Spleen (tissue), 11 donors: ENCODE measurements at regions not wholly inside any gene's neighbourhood (a gene's known extent, or its start where the extent isn't known, plus 50 kb on each side); places are given as distances from the start of the nearest gene placed in this dataset.

ENCODE experiments used
- DNase-seq: peaks from one replicate; pipeline ENCODE4 v3.0.0-alpha.2; 2020
- H3K27ac ChIP-seq, 8 donors: fragments of 200-600 bp; sonication (generic) in 7 of 8; 1 replicate in 4 of 8; 2 replicates in 4 of 8; pipeline versions ENCODE4 v1.5.0 to v1.8.0; 2016 to 2021; ENCODE audit warnings: inconsistent platforms in 4 of 8, mild to moderate bottlenecking in 4 of 8, moderate library complexity in 1 of 8
- H3K27me3 ChIP-seq, 7 donors: fragments of 200-600 bp; sonication (generic) in 6 of 7; replicated peaks in 1 of 7; 1 replicate in 4 of 7; 2 replicates in 3 of 7; pipeline versions ENCODE4 v1.5.0 to v1.8.0; 2016 to 2021; ENCODE audit warnings: inconsistent platforms in 3 of 7, mild to moderate bottlenecking in 1 of 7
- H3K36me3 ChIP-seq, 6 donors: fragments of 200-600 bp; sonication (generic) in 5 of 6; 1 replicate in 4 of 6; 2 replicates in 2 of 6; pipeline versions ENCODE4 v1.5.0 to v1.8.0; 2016 to 2021; ENCODE audit warnings: inconsistent platforms in 2 of 6
- H3K4me1 ChIP-seq, 6 donors: fragments of 200-600 bp; sonication (generic) in 5 of 6; 1 replicate in 3 of 6; 2 replicates in 3 of 6; pipeline versions ENCODE4 v1.5.0 to v1.8.0; 2016 to 2021; ENCODE audit warnings: inconsistent platforms in 3 of 6
- H3K4me3 ChIP-seq, 8 donors: fragments of 200-600 bp; sonication (generic) in 7 of 8; 1 replicate in 4 of 8; 2 replicates in 4 of 8; pipeline versions ENCODE4 v1.5.0 to v1.8.0; 2016 to 2021; ENCODE audit warnings: inconsistent platforms in 4 of 8, mild to moderate bottlenecking in 4 of 8, moderate library complexity in 2 of 8
- H3K9me3 ChIP-seq, 8 donors: fragments of 200-600 bp; sonication (generic) in 7 of 8; 1 replicate in 4 of 8; 2 replicates in 4 of 8; pipeline versions ENCODE4 v1.5.0 to v1.8.0; 2016 to 2021; ENCODE audit warnings: inconsistent platforms in 4 of 8
- CTCF ChIP-seq, 11 experiments: fragments of 200-600 bp in 7 of 11; fragments of 450-650 bp in 4 of 11; sonication (generic) in 4 of 11; IDR thresholded peaks in 8 of 11; conservative IDR thresholded peaks in 3 of 11; 1 replicate in 7 of 11; 2 replicates in 4 of 11; pipeline versions ENCODE4 v1.4.0 to v1.8.0; 2016 to 2021; ENCODE audit warnings: antibody characterized with exemption in 11 of 11, inconsistent platforms in 4 of 11, mild to moderate bottlenecking in 1 of 11
- POLR2A ChIP-seq, 3 donors: fragments of 450-650 bp; IDR thresholded peaks; one replicate each; pipeline ENCODE4 v1.5.1; 2017; ENCODE audit warnings: antibody characterized with exemption in 3 of 3, mild to moderate bottlenecking in 1 of 3
- POLR2AphosphoS5 ChIP-seq, 3 donors: sonication (generic); formaldehyde crosslinking; IDR thresholded peaks; one replicate each; pipeline ENCODE4 v1.5.1; 2017; ENCODE audit warnings: antibody characterized with exemption in 3 of 3
- WGBS, 5 donors: extraction: QIAGEN DNeasy Blood & Tissue Kit in 3 of 5; methylation state at CpG; one replicate each; pipeline versions ENCODE4 v1.1.5 to v1.1.7; 2013 to 2018; 5-methylcytosine and 5-hydroxymethylcytosine counted together
- intact Hi-C: fragments of 100-400 bp; cut with DNase I; formaldehyde crosslinking; loops from one replicate; pipeline ENCODE4 v1.15.0; 2023; ENCODE audit warnings: low total_unique reads
- donor health status: healthy with polysubstance abuse.
- donor health status: DM: no; HTN: no; CAD: no; lungs with moderate emphysema.
- donor health status: DM: no; HTN: no; CAD: no.
- donor health status: Bipolar disorder and iron deficiency.
- donor health status: healthy.
- donor health status: DM: no; HTN: no; CAD: no.
- donor health status: DM: yes; HTN: yes; CAD: no.

- Histone ChIP-seq H3K27me3 (no peaks in the 10 kb centered on the region), H3K4me1 (no peaks in the 10 kb centered on the region), H3K36me3 (no peaks in the 10 kb centered on the region), H3K27ac (no peak overlapping the region), H3K9me3 (peaks cover 0 to 24% (median 8%) of the 10 kb centered on the region in 8 donors), H3K4me3 (no peak overlapping the region)
- TF ChIP-seq CTCF (IDR thresholded peaks at IDR 0.05 in 8 of 11, conservative IDR thresholded peaks at IDR 0.05 in 3 of 11) (no peak), POLR2A (IDR thresholded peaks at IDR 0.05) (no peak), POLR2AphosphoS5 (IDR thresholded peaks at IDR 0.05) (no peak)
- DNase-seq: no peak
- WGBS, 5 donors: 51 to 81% (median 54%) methylated on average over 2 of the region's 2 CpGs
- intact Hi-C loops: no loop called here
These were observed 1669.3 kb upstream of the CDH6 start for GRCh38 chr5:29524227-29524626.

GRCh38 chr5:29518176-29518575 lies 1675.3 kb upstream of the CDH6 start:
- Histone ChIP-seq H3K4me3 (no peak overlapping the region), H3K27me3 (no peaks in the 10 kb centered on the region), H3K4me1 (no peaks in the 10 kb centered on the region), H3K36me3 (no peaks in the 10 kb centered on the region), H3K27ac (no peak overlapping the region), H3K9me3 (peaks cover 0 to 19% (median 2%) of the 10 kb centered on the region in 8 donors)
- no peak for TF ChIP-seq POLR2A (IDR thresholded peaks at IDR 0.05)
- no peak for TF ChIP-seq CTCF (IDR thresholded peaks at IDR 0.05 in 8 of 11, conservative IDR thresholded peaks at IDR 0.05 in 3 of 11)
- TF ChIP-seq POLR2AphosphoS5 (IDR thresholded peaks at IDR 0.05): no peak
- no peak for DNase-seq
- 44 to 79% (median 62%) methylated on average over 2 of the region's 2 CpGs for WGBS, 5 donors
- intact Hi-C loops: no loop called here

GRCh38 chr5:29516224-29516623 lies 1677.3 kb upstream of the CDH6 start:
- intact Hi-C loops: no loop called here
- DNase-seq: no peak
- no peaks in the 10 kb centered on the region for H3K36me3 ChIP-seq
- 54 to 89% (median 79%) methylated on average over 2 of the region's 2 CpGs for WGBS, 5 donors
- H3K27ac ChIP-seq: no peak overlapping the region
- no peaks in the 10 kb centered on the region for H3K27me3 ChIP-seq
- TF ChIP-seq POLR2AphosphoS5 (IDR thresholded peaks at IDR 0.05) (no peak), POLR2A (IDR thresholded peaks at IDR 0.05) (no peak), CTCF (IDR thresholded peaks at IDR 0.05 in 8 of 11, conservative IDR thresholded peaks at IDR 0.05 in 3 of 11) (no peak)
- H3K4me3 ChIP-seq: no peak overlapping the region
- peaks cover 0 to 21% (median 0%) of the 10 kb centered on the region in 8 donors for H3K9me3 ChIP-seq
- H3K4me1 ChIP-seq: no peaks in the 10 kb centered on the region

GRCh38 chr5:29508131-29508530 lies 1685.4 kb upstream of the CDH6 start:
- WGBS, 5 donors: 77 to 93% (median 86%) methylated on average over 2 of the region's 2 CpGs

More at GRCh38 chr5:29508131-29508530, 1685.4 kb upstream of the CDH6 start:
- TF ChIP-seq POLR2AphosphoS5 (IDR thresholded peaks at IDR 0.05) (no peak), POLR2A (IDR thresholded peaks at IDR 0.05) (no peak), CTCF (IDR thresholded peaks at IDR 0.05 in 8 of 11, conservative IDR thresholded peaks at IDR 0.05 in 3 of 11) (no peak)
- no peaks in the 10 kb centered on the region for H3K4me1 ChIP-seq
- no peaks in the 10 kb centered on the region for H3K27me3 ChIP-seq
- H3K9me3 ChIP-seq: peaks cover 0 to 25% (median 2%) of the 10 kb centered on the region in 8 donors
- no peak overlapping the region for H3K4me3 ChIP-seq
- intact Hi-C loops: no loop called here
- no peaks in the 10 kb centered on the region for H3K36me3 ChIP-seq
- no peak overlapping the region for H3K27ac ChIP-seq
- no peak for DNase-seq
